Inflammatory macrophage (primary cell): ENCODE measurements at regions not wholly inside any gene's neighbourhood (a gene's known extent, or its start where the extent isn't known, plus 50 kb on each side); places are given as distances from the start of the nearest gene placed in this dataset.
"Not testable (repeated sequence)": the region's sequence is repeated elsewhere in the genome, so short reads cannot be mapped to it uniquely, and the experiment has no call there.

Experiments
- DNase-seq, 2 donors: peaks; one replicate each; pipeline ENCODE4 v3.0.0-alpha.2; 2020 to 2022

DNA sequence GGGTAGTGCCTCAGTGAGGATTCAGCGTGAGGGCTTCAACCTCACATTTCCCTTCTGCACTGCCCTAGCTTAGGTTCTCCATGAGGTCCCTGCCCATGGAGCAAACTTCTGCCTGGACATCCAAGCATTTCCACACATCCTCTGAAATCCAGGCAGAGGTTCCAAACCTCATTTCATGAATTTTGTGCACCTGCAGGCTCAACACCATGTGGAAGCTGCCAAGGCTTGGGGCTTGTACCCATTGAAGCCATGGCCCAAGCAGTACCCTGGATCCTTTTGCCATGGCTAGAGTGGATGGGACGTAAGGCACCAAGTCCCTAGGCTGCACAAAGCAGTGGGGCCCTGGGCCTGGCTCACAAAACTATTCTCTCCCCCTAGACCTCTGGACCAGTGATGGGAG, 877.1 kb upstream of the KLHL1 start:
- DNase-seq, result no peak

DNA sequence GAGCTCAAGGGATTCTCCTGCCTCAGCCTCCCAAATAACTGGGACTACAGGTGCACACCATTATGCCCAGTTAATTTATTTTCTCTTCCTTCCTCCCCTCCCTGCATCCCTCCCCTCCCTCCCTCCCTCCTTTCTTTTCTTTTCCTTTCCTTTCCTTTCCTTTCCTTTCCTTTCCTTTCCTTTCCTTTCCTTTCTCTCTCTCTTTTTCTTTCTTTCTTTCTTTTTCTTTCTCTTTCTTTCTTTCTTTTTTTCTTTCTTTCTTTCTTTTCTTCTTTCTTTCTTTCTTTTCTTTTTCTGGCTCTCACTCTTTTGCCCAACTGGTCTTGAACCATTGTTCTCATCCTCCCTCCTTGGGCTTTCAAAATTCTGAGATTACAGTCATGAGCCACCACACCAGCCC, 873.0 kb upstream of the KLHL1 start:
- not testable (repeated sequence) for DNase-seq

DNA sequence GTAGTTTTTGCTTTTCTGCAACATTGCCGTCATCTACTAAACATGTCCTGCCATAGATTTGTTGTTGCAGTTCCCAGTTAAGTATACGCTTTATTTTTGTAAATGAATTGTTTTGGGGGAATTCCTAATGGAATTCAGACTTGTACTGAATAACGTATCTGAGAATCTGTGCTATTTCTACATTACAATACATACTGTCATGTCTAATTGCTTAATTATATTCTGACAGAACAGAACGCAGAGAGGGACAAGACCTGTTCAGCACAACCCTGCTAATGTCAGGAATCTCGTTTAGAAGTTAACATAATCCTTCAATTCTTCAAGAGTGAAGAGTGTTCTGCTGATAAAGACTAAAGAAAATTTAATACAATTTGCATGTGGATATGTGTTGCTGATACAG, 861.1 kb upstream of the KLHL1 start:
- no peak for DNase-seq

DNA sequence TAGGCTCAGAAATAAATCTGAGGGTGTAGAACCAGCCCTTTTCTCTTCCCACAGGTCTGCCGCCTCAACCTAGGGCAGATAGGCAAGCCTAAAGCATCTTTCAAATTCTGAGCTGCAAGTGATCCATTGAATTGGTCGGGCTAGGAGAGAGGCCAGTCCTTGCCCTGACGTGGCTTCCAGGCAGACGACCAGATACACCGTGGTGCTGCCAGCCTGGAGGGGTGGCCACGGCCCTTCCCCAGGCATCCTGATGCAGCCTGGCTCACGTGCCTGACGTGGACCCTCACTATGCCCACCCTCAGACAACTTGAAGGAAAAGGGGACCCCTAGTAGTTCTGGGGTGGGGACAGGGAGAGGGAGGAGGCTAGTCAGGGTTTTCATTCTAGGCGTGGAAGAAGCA, 859.3 kb upstream of the KLHL1 start:
- no peak for DNase-seq

DNA sequence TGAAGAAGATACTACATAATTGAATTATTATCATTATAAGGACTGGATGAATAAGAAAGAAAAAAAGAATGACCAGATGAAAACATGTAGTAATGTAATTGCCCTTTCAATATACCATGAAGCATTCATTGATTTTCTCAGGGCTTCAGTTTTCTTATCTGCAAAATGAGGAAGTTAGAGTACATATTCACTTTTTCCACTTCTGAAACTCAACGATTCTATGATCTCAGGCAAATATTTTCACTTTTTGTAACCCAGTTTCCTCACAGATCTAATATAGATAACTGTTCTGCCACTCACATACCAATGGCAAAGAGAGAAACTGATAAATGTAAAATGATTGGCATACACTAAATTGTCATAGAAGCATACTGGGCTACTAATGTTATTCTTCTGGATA, 856.6 kb upstream of the KLHL1 start:
- no peak for DNase-seq

DNA sequence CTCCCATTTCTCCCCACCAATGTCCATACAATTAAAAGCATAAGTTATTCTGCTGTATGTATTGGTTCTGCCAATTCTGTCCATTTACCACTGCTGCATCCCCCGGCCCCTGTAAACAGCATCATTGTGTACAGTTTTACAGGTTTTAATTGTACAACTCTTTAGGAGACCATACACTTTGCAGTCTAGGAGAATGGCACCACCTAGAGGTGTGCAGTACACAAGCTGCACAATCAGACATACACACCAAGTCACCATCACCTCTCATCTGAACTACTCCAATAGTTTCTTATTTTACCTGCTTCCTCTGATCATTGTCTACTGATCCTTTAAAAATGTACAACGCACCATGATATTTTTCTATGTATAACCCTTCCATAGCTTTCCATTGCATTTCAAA, 855.9 kb upstream of the KLHL1 start:
- no peak for DNase-seq

DNA sequence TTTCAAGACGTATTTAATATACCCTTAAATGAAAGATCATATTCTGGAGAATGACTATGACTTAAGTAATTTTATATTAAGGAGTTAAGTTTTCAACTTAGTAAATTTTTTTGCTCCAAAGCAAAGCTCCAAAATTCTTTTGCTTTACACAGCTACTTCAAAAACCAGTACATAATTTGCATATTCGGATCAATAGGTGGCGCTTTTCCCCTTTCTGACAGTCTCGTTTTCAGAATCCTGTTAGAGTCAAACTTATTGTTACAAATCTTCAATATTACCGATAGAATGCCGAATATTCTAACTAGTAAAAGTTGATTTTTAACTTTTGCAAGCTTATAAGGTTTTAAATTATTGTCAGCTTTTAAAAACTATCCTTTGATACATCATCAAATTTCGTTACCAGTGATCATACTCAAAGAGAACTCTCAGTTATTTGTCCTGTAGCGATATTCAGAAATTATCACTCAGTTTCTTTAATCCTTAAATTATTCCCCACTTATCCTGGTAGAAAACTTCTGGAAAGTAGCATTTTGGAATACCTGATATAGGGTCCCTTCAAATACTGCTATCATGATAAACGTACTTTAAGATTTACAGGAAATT, 852.7 kb upstream of the KLHL1 start:
- DNase-seq, result peak; percentile 7 to 26

DNA sequence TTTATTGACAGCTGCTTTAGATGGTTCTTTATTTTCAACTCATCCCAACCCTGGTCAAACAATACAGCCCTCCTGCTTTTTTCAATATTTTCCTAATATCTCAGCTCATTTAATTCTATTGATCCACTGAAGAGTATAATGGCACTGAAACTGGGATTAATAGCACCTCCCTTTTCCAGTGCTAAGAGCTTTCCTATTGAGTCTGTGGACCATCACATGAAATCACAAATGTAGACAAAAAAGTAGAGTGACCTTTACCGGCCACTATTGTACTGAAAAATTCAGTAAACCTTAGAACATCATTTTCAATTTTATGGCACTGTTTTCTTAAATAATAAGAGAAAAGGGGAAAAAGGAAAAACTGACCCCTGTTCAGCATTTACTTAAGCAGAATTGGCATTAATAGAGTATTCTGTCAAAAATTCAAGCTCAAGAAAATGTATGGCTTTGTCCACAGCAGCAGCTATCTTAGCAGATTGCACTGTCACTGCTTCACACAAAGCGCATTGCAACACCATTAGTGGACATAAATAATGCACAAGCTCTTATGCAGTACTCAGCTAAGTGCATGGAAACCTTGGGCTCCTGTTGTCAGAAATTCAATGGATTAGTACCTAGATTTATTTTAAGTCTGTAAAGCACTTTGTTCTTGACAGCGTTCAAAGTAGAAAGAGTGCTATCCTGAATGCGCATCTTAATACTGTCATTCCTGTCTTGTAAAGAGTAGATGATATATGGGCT, 851.0 kb upstream of the KLHL1 start:
- no peak for DNase-seq

DNA sequence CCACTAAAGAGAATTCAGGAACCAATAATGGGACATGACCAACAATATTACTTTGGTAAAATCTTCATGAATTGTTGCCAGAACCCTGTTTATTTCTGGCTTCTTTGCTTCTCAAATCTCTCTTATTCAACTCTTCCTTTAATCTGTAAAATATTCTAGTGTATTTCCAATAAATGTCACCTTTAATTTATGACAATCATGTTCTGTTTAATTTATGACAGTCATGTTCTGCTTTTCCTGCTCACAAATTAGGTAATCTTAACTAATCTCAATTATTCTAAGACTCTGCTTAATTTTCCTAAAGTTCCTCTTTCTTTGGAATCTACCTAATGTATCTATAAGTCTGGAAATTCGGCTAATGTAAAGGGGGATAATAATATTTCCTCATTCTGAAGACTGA, 847.6 kb upstream of the KLHL1 start:
- no peak for DNase-seq

DNA sequence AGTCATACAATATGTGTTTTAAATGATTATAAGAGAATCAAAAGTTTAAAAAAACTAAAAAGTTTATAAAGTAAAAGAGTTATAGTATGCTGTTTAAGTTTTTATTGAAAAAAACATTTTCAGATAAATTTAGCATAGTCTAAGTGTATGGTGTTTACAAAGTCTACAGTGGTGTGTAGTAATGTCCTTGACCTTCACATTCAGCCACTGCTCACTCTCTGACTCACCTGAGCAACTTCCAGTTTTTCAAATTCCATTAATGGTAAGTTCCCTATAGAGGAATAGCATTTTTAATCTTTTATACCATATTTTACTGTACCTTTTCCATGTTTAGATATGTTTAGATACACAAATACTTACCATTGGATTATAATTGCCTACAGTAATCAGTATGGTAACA, 842.4 kb upstream of the KLHL1 start:
- no peak for DNase-seq

DNA sequence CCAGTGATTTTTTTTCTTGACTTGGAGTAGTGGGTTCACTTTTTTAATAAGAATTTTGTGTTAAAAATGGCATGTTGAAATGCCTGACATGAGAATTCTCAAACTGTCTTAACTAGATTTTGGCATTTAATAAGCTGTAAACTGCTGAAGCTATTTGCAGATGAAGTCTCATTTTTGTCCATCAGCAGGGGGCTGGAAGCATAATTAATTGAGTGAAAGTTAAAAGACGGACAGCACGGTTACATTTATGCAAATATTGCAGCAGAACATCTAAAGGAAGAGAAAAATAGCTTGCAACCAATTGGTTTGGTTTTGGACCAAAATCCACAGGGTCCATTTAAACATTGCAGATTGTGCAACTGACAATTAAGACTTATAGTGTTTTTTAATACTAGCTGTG, 837.3 kb upstream of the KLHL1 start:
- DNase-seq, result no peak

DNA sequence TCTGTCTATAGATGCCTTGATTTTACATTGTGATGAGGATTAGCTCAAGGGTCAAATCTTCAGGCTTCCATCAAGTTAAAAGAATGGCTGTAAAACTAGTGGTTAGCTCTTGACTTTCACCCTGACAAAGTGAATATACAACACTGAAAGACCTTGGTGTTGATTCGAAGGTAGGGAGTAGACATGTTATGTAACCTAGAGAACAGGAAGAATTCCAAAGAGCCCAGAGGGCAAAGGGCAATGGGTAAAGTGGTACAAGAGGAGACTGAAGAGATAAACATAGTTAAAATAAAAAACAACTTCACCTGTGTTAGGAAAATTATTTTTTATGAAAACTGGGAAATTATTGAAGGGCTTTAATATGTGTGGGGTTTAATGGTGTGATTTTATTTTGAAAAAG, 833.2 kb upstream of the KLHL1 start:
- no peak for DNase-seq

DNA sequence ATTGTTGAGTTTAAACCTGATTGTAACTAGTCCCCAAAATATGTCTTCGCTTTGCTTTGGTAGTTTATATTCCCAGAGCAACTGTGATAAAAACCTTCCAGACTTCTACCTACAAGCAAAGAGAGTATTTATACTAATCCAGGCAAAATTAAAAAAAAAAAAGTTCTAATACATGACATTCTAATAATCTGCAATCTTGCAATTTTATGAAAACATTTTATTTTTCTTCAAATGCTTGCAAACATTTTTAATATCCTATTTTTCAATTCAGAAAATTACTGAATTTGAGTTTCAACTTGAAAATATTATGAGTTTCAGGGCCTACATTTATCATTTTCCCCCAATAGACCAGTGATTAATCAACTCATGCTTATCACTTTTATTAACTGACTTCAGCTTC, 830.2 kb upstream of the KLHL1 start:
- no peak for DNase-seq

DNA sequence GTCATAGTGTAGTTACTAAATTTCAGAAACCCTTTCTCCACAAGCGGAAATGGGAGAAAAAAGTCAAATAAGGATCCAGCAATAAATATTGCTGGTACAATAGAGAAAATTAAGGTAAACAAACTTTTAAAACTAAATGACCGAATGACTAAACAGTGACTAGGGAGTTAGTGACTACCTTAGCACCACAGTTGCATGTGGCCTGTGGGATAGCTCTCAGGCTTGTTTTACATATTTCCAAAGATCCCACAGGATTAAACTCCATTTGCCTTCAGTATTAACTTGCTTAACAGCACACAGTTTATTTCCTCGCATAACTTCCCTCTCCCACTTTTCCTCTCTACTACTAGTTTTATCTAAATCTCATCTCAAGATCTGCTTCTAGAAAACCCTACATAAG, 824.3 kb upstream of the KLHL1 start:
- DNase-seq, result no peak

DNA sequence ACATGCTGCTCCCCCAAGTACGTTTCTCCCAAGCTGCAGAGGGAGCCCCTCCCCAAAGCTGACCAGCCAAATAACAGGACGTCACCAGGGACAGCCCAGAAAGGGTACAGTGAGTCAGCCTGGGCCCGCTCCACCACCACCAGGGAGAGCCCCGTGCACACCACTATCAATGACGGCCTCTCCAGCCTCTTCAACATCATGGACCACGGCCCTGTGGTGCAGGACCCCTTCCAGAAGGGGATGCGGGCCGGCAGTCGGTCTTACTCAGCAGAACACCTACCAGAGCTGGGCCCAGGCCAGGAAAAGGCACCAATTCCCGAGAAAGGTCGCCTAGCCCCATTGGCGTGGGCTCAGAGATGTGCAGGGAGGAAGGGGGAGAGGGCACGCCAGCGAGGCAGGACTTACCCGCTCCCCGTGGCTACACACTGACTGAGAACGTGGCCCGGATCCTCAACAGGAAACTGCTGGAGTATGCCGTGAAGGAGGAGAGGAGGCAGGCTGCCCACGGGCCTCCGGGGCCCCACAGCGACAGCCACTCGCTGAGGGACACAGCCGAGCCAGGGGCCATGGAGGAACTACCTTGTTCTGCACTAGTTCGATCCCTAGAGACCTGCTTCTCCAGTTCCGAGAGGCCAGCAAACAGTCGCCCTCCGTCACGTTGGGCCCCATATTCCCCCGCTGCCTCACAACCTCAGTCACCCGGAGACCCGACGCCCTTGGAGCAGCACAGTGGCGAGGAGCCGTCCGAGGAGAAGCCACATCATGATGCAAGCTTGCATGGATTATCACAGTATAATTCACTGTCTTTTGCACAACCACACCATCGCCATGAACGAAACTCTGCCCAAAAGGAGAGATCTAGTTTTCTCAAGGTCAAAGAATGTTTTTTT, 815.9 kb upstream of the KLHL1 start:
- DNase-seq, result no peak

DNA sequence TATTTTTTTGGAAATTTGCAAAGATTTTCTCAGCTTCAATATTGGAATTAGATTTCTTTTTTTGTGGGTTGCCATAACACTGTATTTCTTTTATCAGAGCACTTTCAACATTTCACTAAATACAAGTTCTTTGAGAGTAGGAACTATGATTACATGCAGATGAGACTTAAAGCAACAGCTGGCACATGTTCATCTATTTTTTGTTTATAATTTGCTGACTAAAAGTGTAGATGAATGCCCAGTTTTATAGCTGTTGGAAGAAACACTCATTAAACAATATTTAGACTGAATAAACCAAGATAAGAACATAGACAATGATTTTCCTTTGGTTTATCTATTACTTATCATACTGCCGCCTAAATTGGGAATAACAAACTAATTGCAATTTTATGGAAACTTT, 803.0 kb upstream of the KLHL1 start:
- no peak for DNase-seq

DNA sequence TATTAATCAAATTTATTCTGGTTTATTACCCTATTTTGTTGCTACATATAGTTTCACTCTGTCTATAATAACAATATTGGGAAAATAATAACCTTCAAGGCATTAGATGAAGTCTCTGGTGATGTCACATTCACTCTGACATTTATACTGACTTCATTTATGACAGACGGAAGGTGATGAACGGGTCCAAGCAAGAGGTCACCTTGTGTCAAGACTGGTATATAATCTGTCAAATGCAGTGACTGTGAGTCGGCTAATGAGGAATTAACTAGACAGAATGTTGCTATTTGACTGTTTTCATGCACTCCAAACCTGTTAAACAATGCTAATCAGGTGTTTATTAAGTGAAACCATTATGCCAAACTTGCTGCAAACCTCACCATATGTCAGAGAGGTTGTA, 800.5 kb upstream of the KLHL1 start:
- no peak for DNase-seq

DNA sequence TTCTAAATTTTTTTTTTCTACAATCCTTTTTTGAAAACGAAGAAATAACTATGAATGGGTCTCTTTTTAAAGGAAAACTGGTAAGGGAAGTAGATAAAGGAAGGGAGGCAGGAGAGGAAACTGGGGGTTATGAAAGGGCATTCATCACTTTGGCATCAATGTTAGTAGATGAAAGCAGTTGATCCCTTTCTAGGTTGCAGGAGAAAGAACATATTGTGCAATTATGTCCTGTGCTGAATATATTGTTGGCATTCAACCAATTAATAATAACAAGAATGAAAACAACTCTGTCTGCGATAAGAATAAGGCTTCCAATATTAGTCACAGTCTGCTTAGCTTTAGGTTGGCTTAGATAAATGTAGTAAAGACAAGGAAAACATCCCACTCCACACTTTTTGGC, 796.8 kb upstream of the KLHL1 start:
- DNase-seq, result no peak

DNA sequence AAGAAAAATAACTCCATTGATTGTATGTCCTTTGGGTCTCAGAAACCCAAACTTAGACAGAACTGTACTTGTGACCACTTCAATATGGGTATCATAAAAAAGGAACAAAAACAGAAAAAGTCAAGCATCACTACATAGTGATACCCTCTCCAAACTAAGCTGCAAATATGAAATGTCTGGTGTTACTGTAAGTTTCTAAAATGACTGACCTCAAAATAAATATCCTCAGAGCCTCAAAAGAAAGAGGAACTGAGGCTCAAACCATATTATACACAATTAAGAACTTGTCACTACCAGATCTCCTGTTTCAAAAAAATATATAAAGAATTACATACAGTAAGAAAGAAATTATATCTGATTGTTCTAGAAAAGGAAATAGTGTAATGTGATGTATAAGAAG, 787.9 kb upstream of the KLHL1 start:
- DNase-seq, result no peak

DNA sequence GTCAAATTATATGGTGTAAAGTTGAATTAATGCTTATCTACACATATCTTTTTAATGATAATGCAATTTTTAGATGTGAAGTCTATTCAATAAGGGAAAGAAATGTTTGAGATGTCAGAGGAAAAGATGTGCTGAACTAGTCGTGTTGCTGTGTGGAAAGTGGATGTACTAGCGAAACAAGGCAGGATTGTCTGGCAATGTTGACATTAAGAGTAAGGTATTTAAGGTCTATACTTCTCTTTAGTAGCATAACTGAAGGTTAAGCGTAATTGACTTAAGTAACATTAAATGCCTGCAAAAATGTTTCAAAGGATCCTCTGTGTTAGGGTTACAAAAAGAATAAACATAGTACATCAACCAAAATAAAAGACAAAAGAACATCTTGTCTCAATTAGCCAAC, 787.3 kb upstream of the KLHL1 start:
- no peak for DNase-seq

DNA sequence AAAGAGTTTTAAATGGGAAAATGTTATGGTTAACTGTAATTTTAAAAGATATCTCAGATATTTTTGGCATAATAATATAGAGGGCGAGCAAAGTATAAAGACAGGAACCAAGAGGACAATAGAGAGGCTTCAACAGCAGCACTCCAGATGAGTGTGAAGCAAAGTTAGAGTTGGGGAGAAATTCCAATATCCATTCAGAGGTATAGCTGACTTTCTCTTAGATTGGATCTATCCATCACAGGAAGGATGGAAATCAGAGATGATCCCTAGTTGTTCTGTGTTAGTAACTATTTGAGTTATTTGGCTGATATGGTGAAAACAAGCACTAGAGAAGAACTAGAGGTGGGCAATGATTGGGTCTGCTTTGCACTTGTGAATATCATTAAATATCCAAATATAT, 786.0 kb upstream of the KLHL1 start:
- no peak for DNase-seq

DNA sequence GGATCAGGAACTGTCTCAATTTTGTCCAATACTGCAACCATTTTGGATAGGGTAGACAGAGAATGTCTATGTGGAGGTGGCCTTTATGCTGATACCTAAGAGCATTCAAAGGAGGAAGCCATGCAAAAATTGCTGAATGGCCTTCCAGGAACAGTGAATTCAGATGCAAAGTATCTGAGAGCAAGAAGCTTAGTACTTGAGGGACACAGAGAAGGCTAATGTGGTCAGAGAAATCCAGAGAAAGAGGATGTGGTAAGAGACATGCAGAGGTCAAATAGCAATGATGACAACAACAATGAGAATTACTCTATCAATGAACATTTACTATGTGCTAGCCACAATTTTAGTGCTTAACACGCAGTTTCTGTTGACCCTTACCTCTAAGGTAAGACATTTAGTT, 785.6 kb upstream of the KLHL1 start:
- DNase-seq, result peak; percentile 5 to 13

DNA sequence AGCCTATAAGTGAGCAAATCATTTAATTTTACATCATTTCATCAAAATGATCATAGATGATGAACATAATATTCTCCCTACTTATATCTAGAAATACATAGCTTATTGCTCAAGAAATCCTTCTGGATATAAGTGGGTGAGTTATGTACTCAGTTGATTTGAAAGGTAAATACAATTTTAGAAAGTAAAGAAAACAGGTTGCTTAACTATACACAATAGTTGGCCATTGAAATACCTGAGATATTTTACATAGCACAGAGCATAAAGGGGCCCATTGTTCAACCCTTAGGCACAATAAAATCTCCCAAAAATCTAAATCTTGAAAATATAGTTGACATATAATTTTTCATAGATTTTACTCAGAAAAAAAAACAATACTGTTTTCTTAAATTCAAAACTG, 782.0 kb upstream of the KLHL1 start:
- no peak for DNase-seq

DNA sequence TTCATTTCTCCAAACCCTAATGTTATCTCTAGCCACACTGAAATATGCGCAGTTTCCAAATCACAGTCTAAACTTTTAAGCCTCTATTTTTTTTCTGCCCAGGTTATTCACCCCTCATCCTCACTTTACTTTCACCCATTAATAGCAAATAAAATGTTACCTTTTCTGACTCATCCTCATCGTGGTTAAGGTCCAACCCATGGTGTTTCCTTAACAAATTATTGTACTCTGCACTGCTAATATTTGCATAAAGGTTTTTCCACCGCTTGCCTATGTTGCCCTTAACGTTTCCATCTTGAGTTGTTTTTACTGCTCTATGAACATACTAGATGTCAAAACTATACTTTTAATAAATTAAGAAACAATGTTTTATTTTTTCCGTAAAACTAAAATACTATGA, 780.9 kb upstream of the KLHL1 start:
- no peak for DNase-seq
